ENCODE measurements at regions not wholly inside any gene's neighbourhood (a gene's known extent, or its start where the extent isn't known, plus 50 kb on each side); places are given as distances from the start of the nearest gene placed in this dataset.
"Not testable (repeated sequence)": the region's sequence is repeated elsewhere in the genome, so short reads cannot be mapped to it uniquely, and the experiment has no call there.

GRCh38 chr2:39975476-39976020 lies 196.5 kb upstream of the THUMPD2 start:
- no peak overlapping the region for H3K4me2 ChIP-seq (ENCODE audit: low read length)
- TF ChIP-seq CTCF (IDR thresholded peaks at IDR 0.05; ENCODE audit: low read depth, low read length), result no peak
- no peak overlapping the region for H3K9ac ChIP-seq (ENCODE audit: low read length)
- no peaks in the 10 kb centered on the region for H3K4me1 ChIP-seq (ENCODE audit: low read length)
- H2AFZ ChIP-seq (ENCODE audit: low read depth, low read length), result no peak overlapping the region
- no peaks in the 10 kb centered on the region for H3K79me2 ChIP-seq (ENCODE audit: low read length)
- no peaks in the 10 kb centered on the region for H3K36me3 ChIP-seq (replicated peaks; ENCODE audit: low read depth, low read length)
- no peak overlapping the region for H3K4me3 ChIP-seq (ENCODE audit: low read length)
- no peaks in the 10 kb centered on the region for H3K9me3 ChIP-seq (ENCODE audit: insufficient read depth, low read length)
- H4K20me1 ChIP-seq (ENCODE audit: insufficient read depth, low read length), result no peaks in the 10 kb centered on the region
- H3K27ac ChIP-seq (ENCODE audit: low read length), result no peak overlapping the region
- no peaks in the 10 kb centered on the region for H3K27me3 ChIP-seq (ENCODE audit: low read depth, low read length)

DNA sequence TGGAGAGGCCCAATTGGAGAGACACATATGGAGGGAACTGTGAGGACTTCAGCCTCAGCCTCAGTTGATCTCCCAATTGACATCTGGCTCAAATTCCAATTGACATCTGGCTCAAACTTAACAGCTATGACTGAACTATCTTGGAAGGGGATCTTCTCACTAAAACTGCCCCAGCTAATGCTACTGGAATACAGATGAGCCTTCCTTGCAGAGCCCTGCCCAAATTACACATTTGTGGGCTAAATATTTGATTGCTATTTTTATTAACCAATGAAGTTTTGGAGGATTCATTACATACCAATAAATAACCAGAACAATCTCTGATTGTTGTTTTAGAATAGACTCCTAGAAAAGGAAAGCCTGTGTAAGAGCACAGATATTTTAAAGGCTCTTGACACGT lies 189.0 kb upstream of the THUMPD2 start:
- Histone ChIP-seq H3K4me2 (ENCODE audit: low read length) (no peak overlapping the region), H4K20me1 (ENCODE audit: insufficient read depth, low read length) (no peaks in the 10 kb centered on the region), H3K27me3 (ENCODE audit: low read depth, low read length) (no peaks in the 10 kb centered on the region), H2AFZ (ENCODE audit: low read depth, low read length) (no peak overlapping the region), H3K79me2 (ENCODE audit: low read length) (no peaks in the 10 kb centered on the region), H3K9ac (ENCODE audit: low read length) (no peak overlapping the region), H3K4me1 (ENCODE audit: low read length) (no peaks in the 10 kb centered on the region), H3K36me3 (replicated peaks; ENCODE audit: low read depth, low read length) (no peaks in the 10 kb centered on the region), H3K4me3 (ENCODE audit: low read length) (no peak overlapping the region), H3K9me3 (ENCODE audit: insufficient read depth, low read length) (no peaks in the 10 kb centered on the region), H3K27ac (ENCODE audit: low read length) (no peak overlapping the region)
- TF ChIP-seq EZH2phosphoT487 (IDR thresholded peaks at IDR 0.05; ENCODE audit: low read depth) (no peak), CTCF (IDR thresholded peaks at IDR 0.05; ENCODE audit: low read depth, low read length) (no peak)

DNA sequence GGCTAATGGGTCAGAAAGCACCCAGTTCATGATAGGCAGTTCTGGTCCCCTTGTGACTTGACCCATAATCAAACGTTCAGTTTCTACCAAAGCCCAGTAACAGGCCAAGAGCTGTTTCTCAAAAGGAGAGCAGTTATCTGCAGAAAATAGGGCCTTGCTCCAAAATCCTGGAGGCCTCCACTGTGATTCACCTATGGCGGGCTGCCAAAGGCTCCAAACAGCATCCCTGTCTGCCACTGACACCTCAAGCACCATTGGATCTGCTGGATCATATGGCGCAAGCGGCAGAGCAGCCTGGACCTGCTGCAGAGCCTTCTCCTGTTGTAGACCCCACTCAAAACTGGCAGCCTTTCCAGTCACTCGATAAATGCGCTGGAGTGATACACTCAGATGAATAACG lies 181.6 kb upstream of the THUMPD2 start:
- not testable (repeated sequence) for H3K27ac ChIP-seq (ENCODE audit: low read length); H3K4me2 ChIP-seq (ENCODE audit: low read length); H3K79me2 ChIP-seq (ENCODE audit: low read length); H3K9me3 ChIP-seq (ENCODE audit: insufficient read depth, low read length); H3K4me1 ChIP-seq (ENCODE audit: low read length); H3K27me3 ChIP-seq (ENCODE audit: low read depth, low read length); H3K4me3 ChIP-seq (ENCODE audit: low read length); H3K36me3 ChIP-seq (replicated peaks; ENCODE audit: low read depth, low read length); H3K9ac ChIP-seq (ENCODE audit: low read length); H4K20me1 ChIP-seq (ENCODE audit: insufficient read depth, low read length); H2AFZ ChIP-seq (ENCODE audit: low read depth, low read length)

DNA sequence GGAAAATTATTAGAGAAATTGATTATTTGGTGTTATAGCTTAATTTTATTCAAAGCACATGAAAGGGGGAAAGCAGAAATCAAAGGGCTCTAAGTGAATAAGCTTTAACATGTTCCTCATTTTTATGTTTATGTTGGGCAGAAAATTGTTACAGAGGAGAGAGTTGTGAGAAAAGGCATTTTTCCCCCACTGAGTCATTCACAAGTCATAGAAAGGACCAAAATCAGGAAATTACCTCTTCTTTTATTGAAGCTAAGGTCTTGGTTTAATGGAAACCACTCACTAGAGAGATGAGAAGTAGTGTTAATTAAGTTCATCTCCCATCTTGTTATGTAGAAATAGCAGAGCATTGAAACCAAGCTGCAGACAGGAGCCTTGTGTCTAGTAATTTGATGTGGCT lies 175.3 kb upstream of the THUMPD2 start:
- no peak overlapping the region for H3K4me3 ChIP-seq (ENCODE audit: low read length)
- TF ChIP-seq EZH2phosphoT487 (IDR thresholded peaks at IDR 0.05; ENCODE audit: low read depth) (no peak), CTCF (IDR thresholded peaks at IDR 0.05; ENCODE audit: low read depth, low read length) (no peak)

DNA sequence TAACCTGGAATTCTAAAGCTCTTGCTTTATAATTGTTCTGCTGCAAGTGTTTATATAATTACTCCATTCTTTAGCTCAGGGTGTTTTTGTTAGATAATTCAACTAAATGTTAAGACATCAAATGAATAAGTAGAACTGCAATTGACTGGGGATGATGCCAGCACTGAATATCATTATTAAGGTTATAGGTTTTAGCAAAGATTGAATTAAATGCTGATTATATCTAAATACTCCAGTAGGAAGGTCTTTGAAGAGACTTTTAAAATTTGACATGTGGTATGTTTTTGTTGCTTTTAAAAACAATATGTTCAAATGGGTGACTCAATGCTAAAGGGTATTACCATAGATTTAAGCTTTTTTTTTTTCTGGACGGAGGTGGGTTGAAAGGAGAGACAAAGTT lies 170.1 kb upstream of the THUMPD2 start:
- TF ChIP-seq CTCF (IDR thresholded peaks at IDR 0.05; ENCODE audit: low read depth, low read length) (no peak), EZH2phosphoT487 (IDR thresholded peaks at IDR 0.05; ENCODE audit: low read depth) (no peak)
- H2AFZ ChIP-seq (ENCODE audit: low read depth, low read length), result no peak overlapping the region
- H3K27ac ChIP-seq (ENCODE audit: low read length), result no peak overlapping the region

More for the DNA sequence above, 175.3 kb upstream of the THUMPD2 start:
- Histone ChIP-seq H3K36me3 (replicated peaks; ENCODE audit: low read depth, low read length) (no peaks in the 10 kb centered on the region), H2AFZ (ENCODE audit: low read depth, low read length) (no peak overlapping the region), H3K79me2 (ENCODE audit: low read length) (no peaks in the 10 kb centered on the region), H3K27ac (ENCODE audit: low read length) (no peak overlapping the region), H3K9me3 (ENCODE audit: insufficient read depth, low read length) (no peaks in the 10 kb centered on the region), H3K4me1 (ENCODE audit: low read length) (no peaks in the 10 kb centered on the region), H3K4me2 (ENCODE audit: low read length) (no peak overlapping the region), H3K27me3 (ENCODE audit: low read depth, low read length) (no peaks in the 10 kb centered on the region), H3K9ac (ENCODE audit: low read length) (no peak overlapping the region), H4K20me1 (ENCODE audit: insufficient read depth, low read length) (no peaks in the 10 kb centered on the region)

More for the DNA sequence above, 170.1 kb upstream of the THUMPD2 start:
- Histone ChIP-seq H4K20me1 (ENCODE audit: insufficient read depth, low read length) (no peaks in the 10 kb centered on the region), H3K79me2 (ENCODE audit: low read length) (no peaks in the 10 kb centered on the region), H3K27me3 (ENCODE audit: low read depth, low read length) (no peaks in the 10 kb centered on the region), H3K4me2 (ENCODE audit: low read length) (no peak overlapping the region), H3K4me3 (ENCODE audit: low read length) (no peak overlapping the region), H3K36me3 (replicated peaks; ENCODE audit: low read depth, low read length) (no peaks in the 10 kb centered on the region), H3K4me1 (ENCODE audit: low read length) (no peaks in the 10 kb centered on the region), H3K9ac (ENCODE audit: low read length) (no peak overlapping the region), H3K9me3 (ENCODE audit: insufficient read depth, low read length) (no peaks in the 10 kb centered on the region)

Measured in OCI-LY3 (cell line).